Activated T-cell treated with anti-CD3 and anti-CD28 coated beads, Interleukin-2, amount 50 U/mL, for 24 hours (primary cell): ENCODE measurements at regions not wholly inside any gene's neighbourhood (a gene's known extent, or its start where the extent isn't known, plus 50 kb on each side); places are given as distances from the start of the nearest gene placed in this dataset.

Experiments used
- DNase-seq: peaks from one replicate; pipeline ENCODE4 v3.0.0-alpha.2; 2020
- H3K27ac Mint-ChIP-seq: 2 replicates; pipeline ENCODE4 v1.8.0; 2020; ENCODE audit warnings: mild to moderate bottlenecking, mixed read lengths
- H3K27me3 Mint-ChIP-seq: 2 replicates; pipeline ENCODE4 v1.8.0; 2020; ENCODE audit warnings: mixed read lengths
- H3K36me3 Mint-ChIP-seq: 2 replicates; pipeline ENCODE4 v1.8.0; 2020; ENCODE audit warnings: low read depth, mixed read lengths
- H3K4me1 Mint-ChIP-seq: 2 replicates; pipeline ENCODE4 v1.8.0; 2020; ENCODE audit warnings: low read depth, mixed read lengths
- H3K4me3 Mint-ChIP-seq: 2 replicates; pipeline ENCODE4 v1.8.0; 2020; ENCODE audit warnings: mild to moderate bottlenecking, moderate library complexity, mixed read lengths
- H3K9me3 Mint-ChIP-seq: 2 replicates; pipeline ENCODE4 v1.8.0; 2020; ENCODE audit warnings: mixed read lengths

GRCh38 chr17:70780031-70780430 is 610.7 kb downstream of the KCNJ2 start:
- H3K27ac Mint-ChIP-seq, result no peak overlapping the region
- H3K4me3 Mint-ChIP-seq, result no peak overlapping the region

GRCh38 chr17:70786081-70786480 is 616.7 kb downstream of the KCNJ2 start:
- Mint-ChIP-seq H3K36me3 (no peaks in the 10 kb centered on the region), H3K27me3 (no peaks in the 10 kb centered on the region), H3K9me3 (peaks cover 6% of the 10 kb centered on the region), H3K27ac (no peak overlapping the region), H3K4me1 (no peaks in the 10 kb centered on the region), H3K4me3 (no peak overlapping the region)
- DNase-seq, result no peak

More at GRCh38 chr17:70780031-70780430, 610.7 kb downstream of the KCNJ2 start:
- Mint-ChIP-seq H3K9me3 (no peaks in the 10 kb centered on the region), H3K4me1 (no peaks in the 10 kb centered on the region), H3K36me3 (no peaks in the 10 kb centered on the region), H3K27me3 (no peaks in the 10 kb centered on the region)
- DNase-seq, result no peak

- Mint-ChIP-seq H3K36me3 (no peaks in the 10 kb centered on the region), H3K27me3 (no peaks in the 10 kb centered on the region), H3K27ac (no peak overlapping the region), H3K4me1 (no peaks in the 10 kb centered on the region), H3K4me3 (no peak overlapping the region), H3K9me3 (peaks cover 6% of the 10 kb centered on the region)
- DNase-seq, result no peak
Measured at GRCh38 chr17:70787721-70788300, 618.5 kb downstream of the KCNJ2 start.

GRCh38 chr17:70791748-70792443 is 622.6 kb downstream of the KCNJ2 start:
- Mint-ChIP-seq H3K9me3 (peaks cover 6% of the 10 kb centered on the region), H3K4me1 (no peaks in the 10 kb centered on the region), H3K27ac (no peak overlapping the region), H3K27me3 (no peaks in the 10 kb centered on the region), H3K36me3 (no peaks in the 10 kb centered on the region), H3K4me3 (no peak overlapping the region)
- no peak for DNase-seq

GRCh38 chr17:70794738-70795137 is 625.4 kb downstream of the KCNJ2 start:
- Mint-ChIP-seq H3K9me3 (peaks cover 12% of the 10 kb centered on the region), H3K27ac (no peak overlapping the region), H3K4me3 (no peak overlapping the region), H3K27me3 (no peaks in the 10 kb centered on the region), H3K4me1 (no peaks in the 10 kb centered on the region), H3K36me3 (no peaks in the 10 kb centered on the region)
- no peak for DNase-seq

- Mint-ChIP-seq H3K9me3 (peaks cover 11% of the 10 kb centered on the region), H3K36me3 (no peaks in the 10 kb centered on the region), H3K27me3 (no peaks in the 10 kb centered on the region), H3K4me1 (no peaks in the 10 kb centered on the region), H3K27ac (no peak overlapping the region), H3K4me3 (no peak overlapping the region)
- DNase-seq, result no peak
Measured at GRCh38 chr17:70795620-70796019, 626.3 kb downstream of the KCNJ2 start.

- H3K27me3 Mint-ChIP-seq, result no peaks in the 10 kb centered on the region
- H3K4me1 Mint-ChIP-seq, result no peaks in the 10 kb centered on the region
- H3K27ac Mint-ChIP-seq, result no peak overlapping the region
- H3K36me3 Mint-ChIP-seq, result no peaks in the 10 kb centered on the region
- DNase-seq, result no peak
- H3K4me3 Mint-ChIP-seq, result no peak overlapping the region
- H3K9me3 Mint-ChIP-seq, result peaks cover 14% of the 10 kb centered on the region
Measured at GRCh38 chr17:70796757-70797156, 627.4 kb downstream of the KCNJ2 start.

GRCh38 chr17:70797166-70797565 is 627.8 kb downstream of the KCNJ2 start:
- Mint-ChIP-seq H3K9me3 (peaks cover 14% of the 10 kb centered on the region), H3K4me3 (no peak overlapping the region), H3K27me3 (no peaks in the 10 kb centered on the region), H3K4me1 (no peaks in the 10 kb centered on the region), H3K36me3 (no peaks in the 10 kb centered on the region), H3K27ac (no peak overlapping the region)
- DNase-seq, result no peak

GRCh38 chr17:70804161-70804560 is 634.8 kb downstream of the KCNJ2 start:
- Mint-ChIP-seq H3K27ac (no peak overlapping the region), H3K4me1 (no peaks in the 10 kb centered on the region), H3K27me3 (no peaks in the 10 kb centered on the region), H3K4me3 (no peak overlapping the region), H3K36me3 (no peaks in the 10 kb centered on the region), H3K9me3 (peaks cover 13% of the 10 kb centered on the region)
- no peak for DNase-seq

- Mint-ChIP-seq H3K27me3 (no peaks in the 10 kb centered on the region), H3K9me3 (peaks cover 6% of the 10 kb centered on the region), H3K36me3 (no peaks in the 10 kb centered on the region), H3K27ac (no peak overlapping the region), H3K4me3 (no peak overlapping the region), H3K4me1 (no peaks in the 10 kb centered on the region)
- DNase-seq, result no peak
Measured at GRCh38 chr17:70808596-70808995, 639.3 kb downstream of the KCNJ2 start.

- Mint-ChIP-seq H3K9me3 (peaks cover 5% of the 10 kb centered on the region), H3K27ac (no peak overlapping the region), H3K4me3 (no peak overlapping the region), H3K36me3 (no peaks in the 10 kb centered on the region), H3K27me3 (no peaks in the 10 kb centered on the region), H3K4me1 (no peaks in the 10 kb centered on the region)
- DNase-seq, result no peak
Measured at GRCh38 chr17:70810609-70811008, 641.3 kb downstream of the KCNJ2 start.

- no peaks in the 10 kb centered on the region for H3K36me3 Mint-ChIP-seq
- no peaks in the 10 kb centered on the region for H3K4me1 Mint-ChIP-seq
- DNase-seq, result no peak
- no peak overlapping the region for H3K4me3 Mint-ChIP-seq
- H3K9me3 Mint-ChIP-seq, result peaks cover 6% of the 10 kb centered on the region
- no peak overlapping the region for H3K27ac Mint-ChIP-seq
- no peaks in the 10 kb centered on the region for H3K27me3 Mint-ChIP-seq
Measured at GRCh38 chr17:70813355-70813930, 644.1 kb downstream of the KCNJ2 start.

GRCh38 chr17:70819183-70819582 is 649.9 kb downstream of the KCNJ2 start:
- no peaks in the 10 kb centered on the region for H3K4me1 Mint-ChIP-seq
- no peaks in the 10 kb centered on the region for H3K36me3 Mint-ChIP-seq
- DNase-seq, result no peak
- no peak overlapping the region for H3K27ac Mint-ChIP-seq
- no peaks in the 10 kb centered on the region for H3K27me3 Mint-ChIP-seq
- H3K9me3 Mint-ChIP-seq, result peaks cover 2% of the 10 kb centered on the region
- H3K4me3 Mint-ChIP-seq, result no peak overlapping the region

- Mint-ChIP-seq H3K27ac (no peak overlapping the region), H3K4me3 (no peak overlapping the region), H3K27me3 (no peaks in the 10 kb centered on the region), H3K36me3 (no peaks in the 10 kb centered on the region), H3K9me3 (peaks cover 2% of the 10 kb centered on the region), H3K4me1 (no peaks in the 10 kb centered on the region)
- no peak for DNase-seq
Measured at GRCh38 chr17:70820276-70820675, 650.9 kb downstream of the KCNJ2 start.

GRCh38 chr17:70825321-70826125 is 656.2 kb downstream of the KCNJ2 start:
- no peak for DNase-seq
- Mint-ChIP-seq H3K27ac (no peak overlapping the region), H3K27me3 (no peaks in the 10 kb centered on the region), H3K36me3 (no peaks in the 10 kb centered on the region), H3K9me3 (no peaks in the 10 kb centered on the region), H3K4me3 (no peak overlapping the region), H3K4me1 (no peaks in the 10 kb centered on the region)
